H1 (cell line): ENCODE measurements at regions not wholly inside any gene's neighbourhood (a gene's known extent, or its start where the extent isn't known, plus 50 kb on each side); places are given as distances from the start of the nearest gene placed in this dataset.
A peak's percentile ranks its signal among the peaks of the same experiment; 100 is the strongest.

ENCODE experiments used
- CTCF ChIA-PET: fragments of 300-600 bp; sonication (Branson Sonifier 250); formaldehyde crosslinking; loops from one replicate; lab custom pipeline; 2021; ENCODE audit not compliant: partially characterized antibody; lab: Charles Lee
- POLR2A ChIA-PET: fragments of 300-600 bp; sonication (Branson Sonifier 250); formaldehyde crosslinking; loops from one replicate; lab custom pipeline; 2021; ENCODE audit warnings: inconsistent platforms; ENCODE audit not compliant: partially characterized antibody; lab: Charles Lee
- DNase-seq, 2 experiments: peaks; one replicate each; pipeline versions ENCODE4 v3.0.0 to v3.0.0-alpha.2; 2010 to 2022; ENCODE audit warnings: low spot score in 2 of 2, low read depth in 1 of 2, mixed read lengths in 1 of 2
- FAIRE-seq: peaks from 2 replicates; lab custom pipeline; 2011; peaks lifted over from hg19 to GRCh38; lab: Jason Lieb, UNC
- H2AFZ ChIP-seq: 2 replicates; pipeline ENCODE4 v1.8.1; 2012; ENCODE audit warnings: low read length, inconsistent platforms
- H2AK5ac ChIP-seq: 2 replicates; pipeline ENCODE4 v1.6.1; 2013; ENCODE audit warnings: low read depth, low read length
- H2BK120ac ChIP-seq: replicated peaks from 2 replicates; pipeline ENCODE3; 2013; ENCODE audit warnings: low read depth, low read length, inconsistent platforms
- H2BK12ac ChIP-seq: 2 replicates; pipeline ENCODE4 v1.6.1; 2013; ENCODE audit warnings: low read depth, low read length
- H2BK15ac ChIP-seq: 2 replicates; pipeline ENCODE4 v1.6.1; 2013; ENCODE audit warnings: low read length
- H2BK20ac ChIP-seq: 2 replicates; pipeline ENCODE4 v1.6.1; 2013; ENCODE audit warnings: low read length
- H2BK5ac ChIP-seq: 2 replicates; pipeline ENCODE4 v1.6.1; 2013; ENCODE audit warnings: low read depth, low read length
- H3K14ac ChIP-seq: 2 replicates; pipeline ENCODE4 v1.6.1; 2013; ENCODE audit warnings: inconsistent platforms; ENCODE audit not compliant: insufficient read length
- H3K18ac ChIP-seq: 2 replicates; pipeline ENCODE4 v1.6.1; 2013; ENCODE audit warnings: low read length; ENCODE audit errors: extremely low read depth
- H3K23ac ChIP-seq: 2 replicates; pipeline ENCODE4 v1.6.1; 2013; ENCODE audit warnings: inconsistent platforms; ENCODE audit not compliant: insufficient read length
- H3K23me2 ChIP-seq: 2 replicates; pipeline ENCODE4 v1.6.1; 2013; ENCODE audit warnings: low read depth, low read length
- H3K27ac ChIP-seq: 2 replicates; pipeline ENCODE4 v1.6.1; 2011; ENCODE audit warnings: low read depth, low read length, inconsistent platforms
- H3K27me3 ChIP-seq, 4 experiments: replicated peaks in 1 of 4; 1 replicate in 1 of 4; 2 replicates in 3 of 4; pipeline versions ENCODE4 v1.6.1 to v1.8.1; 2011 to 2013; ENCODE audit warnings: low read length in 3 of 4, mild to moderate bottlenecking in 3 of 4, inconsistent platforms in 2 of 4, mixed read lengths in 2 of 4, moderate library complexity in 1 of 4; ENCODE audit not compliant: control insufficient read depth in 3 of 4, insufficient read depth in 3 of 4; ENCODE audit errors: extremely low read depth in 1 of 4
- H3K36me3 ChIP-seq, 4 experiments: 2 replicates each; pipeline versions ENCODE4 v1.6.1 to v1.8.1; 2011 to 2013; ENCODE audit warnings: mild to moderate bottlenecking in 4 of 4, low read length in 3 of 4, moderate library complexity in 2 of 4, control low read depth in 1 of 4, inconsistent platforms in 1 of 4; ENCODE audit not compliant: insufficient read depth in 4 of 4, control insufficient read depth in 2 of 4
- H3K4ac ChIP-seq: replicated peaks from 2 replicates; pipeline ENCODE3; 2013; ENCODE audit warnings: low read length, low read depth, mixed read lengths, inconsistent platforms; ENCODE audit not compliant: insufficient read length
- H3K4me1 ChIP-seq, 4 experiments: replicated peaks in 1 of 4; 1 replicate in 1 of 4; 2 replicates in 3 of 4; pipeline versions ENCODE4 v1.6.1 to v1.8.1; 2011 to 2013; ENCODE audit warnings: low read length in 3 of 4, inconsistent platforms in 2 of 4, mixed read lengths in 1 of 4; ENCODE audit not compliant: insufficient read depth in 4 of 4, control insufficient read depth in 3 of 4
- H3K4me2 ChIP-seq, 2 experiments: 2 replicates each; pipeline versions ENCODE4 v1.6.1 to v1.8.1; 2011 to 2013; ENCODE audit warnings: low read depth in 2 of 2, low read length in 2 of 2, control low read depth in 1 of 2, inconsistent platforms in 1 of 2, mild to moderate bottlenecking in 1 of 2; ENCODE audit not compliant: insufficient read depth in 1 of 2
- H3K4me3 ChIP-seq, 4 experiments: fragments of 200-600, 300-600 bp in 1 of 4; sonication (generic), shearing (Covaris generic), sonication (Bioruptor Twin) in 1 of 4; 2 replicates each; pipeline versions ENCODE4 v1.5.1 to v1.8.1; 2011 to 2016; ENCODE audit warnings: low read length in 4 of 4, low read depth in 3 of 4, control low read depth in 2 of 4, inconsistent platforms in 2 of 4, mild to moderate bottlenecking in 2 of 4, mixed read lengths in 1 of 4, moderate library complexity in 1 of 4; ENCODE audit not compliant: insufficient read depth in 2 of 4; ENCODE audit errors: extremely low read depth in 1 of 4
- H3K56ac ChIP-seq: replicated peaks from 2 replicates; pipeline ENCODE3; 2013; ENCODE audit warnings: low read depth, mild to moderate bottlenecking, mixed read lengths, low read length, inconsistent platforms; ENCODE audit not compliant: insufficient read length
- H3K79me1 ChIP-seq: 2 replicates; pipeline ENCODE4 v1.6.1; 2013; ENCODE audit warnings: low read depth, low read length, control low read depth
- H3K79me2 ChIP-seq, 2 experiments: 2 replicates each; pipeline versions ENCODE4 v1.6.1 to v1.8.1; 2012 to 2013; ENCODE audit warnings: low read length in 2 of 2, mild to moderate bottlenecking in 2 of 2, inconsistent platforms in 1 of 2; ENCODE audit not compliant: insufficient read depth in 2 of 2, control insufficient read depth in 1 of 2
- H3K9ac ChIP-seq, 4 experiments: replicated peaks in 1 of 4; 1 replicate in 1 of 4; 2 replicates in 3 of 4; pipeline versions ENCODE4 v1.6.1 to v1.8.1; 2011 to 2013; ENCODE audit warnings: low read depth in 3 of 4, low read length in 3 of 4, control low read depth in 2 of 4, mild to moderate bottlenecking in 2 of 4, moderate library complexity in 2 of 4, inconsistent platforms in 1 of 4; ENCODE audit errors: extremely low read depth in 1 of 4
- H3K9me3 ChIP-seq, 2 experiments: 2 replicates each; pipeline versions ENCODE4 v1.6.1 to v1.8.1; 2012 to 2013; ENCODE audit warnings: mild to moderate bottlenecking in 2 of 2, moderate library complexity in 2 of 2, control low read depth in 1 of 2, inconsistent platforms in 1 of 2, low read depth in 1 of 2, low read length in 1 of 2, mixed read lengths in 1 of 2; ENCODE audit not compliant: insufficient read depth in 2 of 2
- H4K20me1 ChIP-seq, 2 experiments: replicated peaks in 1 of 2; 2 replicates each; pipeline versions ENCODE3 to v1.8.1; 2011 to 2013; ENCODE audit warnings: inconsistent platforms in 2 of 2, low read length in 2 of 2, mild to moderate bottlenecking in 1 of 2; ENCODE audit not compliant: insufficient read depth in 2 of 2, control insufficient read depth in 1 of 2
- H4K5ac ChIP-seq: 2 replicates; pipeline ENCODE4 v1.6.1; 2013; ENCODE audit warnings: low read length, low read depth, mixed read lengths, inconsistent platforms; ENCODE audit not compliant: insufficient read length
- H4K8ac ChIP-seq: 2 replicates; pipeline ENCODE4 v1.8.0; 2013; ENCODE audit warnings: mild to moderate bottlenecking, moderate library complexity, low read length, inconsistent platforms; ENCODE audit not compliant: insufficient read depth; ENCODE audit errors: extremely low read depth
- H4K91ac ChIP-seq: replicated peaks from 2 replicates; pipeline ENCODE3; 2013; ENCODE audit warnings: low read length, mixed read lengths, inconsistent platforms; ENCODE audit not compliant: insufficient read length
- ASH2L ChIP-seq: fragments of 200-600, 300-600 bp; sonication (generic); IDR thresholded peaks from one replicate; pipeline ENCODE4 v1.7.1; 2017; ENCODE audit warnings: low read length
- ATF3 ChIP-seq: IDR thresholded peaks from 2 replicates; pipeline ENCODE4 v1.6.1; 2011; ENCODE audit warnings: low read depth, mild to moderate bottlenecking, low read length; ENCODE audit not compliant: insufficient read depth
- BCL11A ChIP-seq, 2 experiments: IDR thresholded peaks; one replicate each; pipeline ENCODE4 v1.6.1; 2011; ENCODE audit warnings: low read depth in 2 of 2, low read length in 2 of 2, mild to moderate bottlenecking in 2 of 2
- CBX8 ChIP-seq: fragments of 300-800, 300-1000 bp; sonication (generic); IDR thresholded peaks from 2 replicates; pipeline ENCODE4 v1.7.1; 2016; ENCODE audit warnings: low read depth, low read length, borderline replicate concordance
- CREB1 ChIP-seq: IDR thresholded peaks from 2 replicates; pipeline ENCODE4 v1.6.1; 2012; ENCODE audit warnings: inconsistent platforms
- CTCF ChIP-seq, 3 experiments: IDR thresholded peaks; 1 replicate in 2 of 3; 2 replicates in 1 of 3; pipeline versions ENCODE4 v1.5.1 to v1.6.1; 2011; ENCODE audit warnings: low read length in 3 of 3, mild to moderate bottlenecking in 3 of 3, inconsistent platforms in 2 of 3, low read depth in 1 of 3, moderate library complexity in 1 of 3; ENCODE audit not compliant: insufficient read depth in 1 of 3; ENCODE audit errors: control extremely low read depth in 1 of 3
- NRF1 ChIP-seq: IDR thresholded peaks from 2 replicates; pipeline ENCODE4 v1.6.1; 2011; ENCODE audit warnings: mild to moderate bottlenecking, low read depth, low read length, improper control_type of control experiment
- PHF8 ChIP-seq: fragments of 200-600 bp; sonication (generic); conservative IDR thresholded peaks from 2 replicates; pipeline ENCODE4 v1.7.1; 2012; ENCODE audit warnings: low read depth, mild to moderate bottlenecking, inconsistent platforms, low read length, moderate library complexity
- SAP30 ChIP-seq: fragments of 300-600 bp; sonication (generic); IDR thresholded peaks from 2 replicates; pipeline ENCODE4 v1.7.1; 2012; ENCODE audit warnings: low read length, moderate library complexity, mild to moderate bottlenecking, inconsistent platforms; ENCODE audit not compliant: insufficient read depth, insufficient replicate concordance
- SRF ChIP-seq: IDR thresholded peaks from 2 replicates; pipeline ENCODE4 v1.6.1; 2011; ENCODE audit warnings: mild to moderate bottlenecking, low read depth, low read length, moderate library complexity
- WGBS, 2 experiments: shearing (Covaris generic) in 1 of 2; methylation state at CpG; one replicate each; pipeline versions ENCODE4 v1.1.6 to v1.1.7; 2013 to 2015; ENCODE audit warnings: low lambda C conversion rate in 2 of 2, mixed read lengths in 2 of 2, inconsistent platforms in 1 of 2, low coverage in 1 of 2, missing lambda C conversion rate in 1 of 2; ENCODE audit not compliant: insufficient replicate concordance in 2 of 2, insufficient coverage in 1 of 2, insufficient read length in 1 of 2; ENCODE audit errors: extremely low coverage in 1 of 2, missing lambda C conversion rate in 1 of 2; 5-methylcytosine and 5-hydroxymethylcytosine counted together

- 84% methylated on average over 4 of the region's 4 CpGs; no CpG with 5 or more reads in 1 of the 2 experiments for WGBS, 2 experiments
- H3K9ac ChIP-seq: no peak overlapping the region
- no peak overlapping the region for H3K18ac ChIP-seq
- H3K4ac ChIP-seq: no peak overlapping the region
- H3K4me1 ChIP-seq: no peaks in the 10 kb centered on the region
- H3K36me3 ChIP-seq: no peaks in the 10 kb centered on the region
- POLR2A ChIA-PET: interaction anchor here (1.0 kb wide), 1 partner anchor 11 kb away, joined by 3 read pairs; no protein-coding TSS in a partner anchor
- no peak for DNase-seq
- H3K4me3 ChIP-seq: no peak overlapping the region
- no peaks in the 10 kb centered on the region for H3K79me2 ChIP-seq
- no peak overlapping the region for H2BK12ac ChIP-seq
- no peak overlapping the region for H3K27ac ChIP-seq
- no peaks in the 10 kb centered on the region for H3K9me3 ChIP-seq
- no peak overlapping the region for H3K14ac ChIP-seq
- H3K56ac ChIP-seq: no peak overlapping the region
- H4K91ac ChIP-seq: no peak overlapping the region
- no peak overlapping the region for H4K8ac ChIP-seq
- no peak overlapping the region for H2BK15ac ChIP-seq
- H3K4me2 ChIP-seq: no peak overlapping the region
- no peaks in the 10 kb centered on the region for H3K79me1 ChIP-seq
- peak overlapping the region; percentile 77; the same call in 1 of the 2 replicates for H2AFZ ChIP-seq
- H4K20me1 ChIP-seq: no peaks in the 10 kb centered on the region
- no peak overlapping the region for H2BK20ac ChIP-seq
- H3K27me3 ChIP-seq: no peaks in the 10 kb centered on the region
- no peak overlapping the region for H2BK5ac ChIP-seq
- no peaks in the 10 kb centered on the region for H3K23me2 ChIP-seq
- H2AK5ac ChIP-seq: no peak overlapping the region
- no peak for FAIRE-seq
- H3K23ac ChIP-seq: no peak overlapping the region
- no peak overlapping the region for H4K5ac ChIP-seq
- no peak overlapping the region for H2BK120ac ChIP-seq
- CTCF ChIA-PET: interaction anchor here (0.7 to 1.5 kb wide), 9 partner anchors 10 to 425 kb away, joined by 3 to 7 read pairs (median 4); no protein-coding TSS in a partner anchor
- TF ChIP-seq PHF8: no peak
- TF ChIP-seq ASH2L: no peak
- TF ChIP-seq CBX8: no peak
- no peak for TF ChIP-seq BCL11A (IDR thresholded peaks at IDR 0.05; ENCODE audit: low read depth in 2 of 2, low read length in 2 of 2)
- no peak for TF ChIP-seq SAP30
- no peak for TF ChIP-seq SRF
- no peak for TF ChIP-seq NRF1
- no peak for TF ChIP-seq CREB1
- TF ChIP-seq CTCF (IDR thresholded peaks at IDR 0.05; ENCODE audit: control extremely low read depth in 1 of 3, insufficient read depth in 1 of 3, low read depth in 1 of 3, low read length in 3 of 3): peak in 1 of 3 experiments; percentile 27; a peak in 2 of 4 replicates
- TF ChIP-seq ATF3: no peak
These were observed 348.4 kb downstream of the BRINP1 start for GRCh38 chr9:119020730-119021333.
